GM18861 (cell line): ENCODE measurements at regions not wholly inside any gene's neighbourhood (a gene's known extent, or its start where the extent isn't known, plus 50 kb on each side); places are given as distances from the start of the nearest gene placed in this dataset.

Experiments
- ATAC-seq: cut with Tn5 transposase; IDR thresholded peaks from one replicate; pipeline ENCODE4 v1.9.1; 2021; ENCODE audit not compliant: unreplicated experiment

GRCh38 chr14:61847861-61848260 lies 85.6 kb downstream of the SNAPC1 start:
- no peak for ATAC-seq

GRCh38 chr14:61854898-61855297 lies 92.7 kb downstream of the SNAPC1 start:
- ATAC-seq = no peak

GRCh38 chr14:61860294-61860918 lies 98.2 kb downstream of the SNAPC1 start:
- peak; percentile 98 for ATAC-seq

- ATAC-seq = no peak
Observed at GRCh38 chr14:61861320-61861865, 99.2 kb downstream of the SNAPC1 start.

- ATAC-seq = no peak
Observed at GRCh38 chr14:61864329-61864898, 102.2 kb downstream of the SNAPC1 start.

GRCh38 chr14:61866932-61867920 lies 105.0 kb downstream of the SNAPC1 start:
- peak; percentile 97 for ATAC-seq

DNA sequence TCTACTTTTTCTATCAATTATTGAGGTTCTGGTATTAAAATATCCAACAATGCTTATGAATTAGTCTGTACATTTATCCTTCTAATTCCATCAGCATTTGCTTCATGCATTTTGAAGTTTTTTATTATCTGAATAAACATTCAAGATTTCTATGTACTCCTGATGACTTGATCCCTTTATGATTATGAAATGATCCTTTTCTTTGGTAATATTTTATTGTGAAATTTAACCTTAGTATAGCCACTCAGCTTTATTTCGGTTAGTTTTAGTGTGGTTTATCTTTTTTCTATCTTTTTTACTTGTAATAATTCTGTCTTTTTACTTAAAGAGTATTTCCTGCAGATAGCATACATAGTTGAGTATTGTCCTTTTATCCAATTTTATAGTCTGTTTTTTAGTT lies 106.6 kb downstream of the SNAPC1 start:
- ATAC-seq = no peak

DNA sequence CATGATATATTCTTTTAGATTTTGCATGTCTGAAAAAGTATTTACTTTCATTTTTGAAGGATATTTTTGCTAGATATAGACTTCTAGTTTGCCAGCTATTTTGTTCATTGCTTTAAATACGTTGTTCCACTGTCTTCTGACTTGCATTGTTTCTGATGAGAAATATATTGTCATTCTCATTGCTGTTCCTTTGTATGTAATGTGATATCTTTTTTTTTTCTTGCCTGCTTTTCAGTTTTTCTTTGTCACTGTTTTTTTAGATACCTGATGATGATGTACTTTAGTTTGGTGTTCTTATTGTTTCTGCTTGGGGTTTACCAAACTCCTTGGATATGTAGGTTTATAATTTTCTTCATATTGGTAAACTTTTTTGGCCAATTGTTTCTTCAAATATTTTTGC lies 107.9 kb downstream of the SNAPC1 start:
- no peak for ATAC-seq

- peak; percentile 97 for ATAC-seq
Observed at GRCh38 chr14:61872452-61872851, 110.2 kb downstream of the SNAPC1 start.

GRCh38 chr14:61875483-61875882 lies 113.3 kb downstream of the SNAPC1 start:
- no peak for ATAC-seq

DNA sequence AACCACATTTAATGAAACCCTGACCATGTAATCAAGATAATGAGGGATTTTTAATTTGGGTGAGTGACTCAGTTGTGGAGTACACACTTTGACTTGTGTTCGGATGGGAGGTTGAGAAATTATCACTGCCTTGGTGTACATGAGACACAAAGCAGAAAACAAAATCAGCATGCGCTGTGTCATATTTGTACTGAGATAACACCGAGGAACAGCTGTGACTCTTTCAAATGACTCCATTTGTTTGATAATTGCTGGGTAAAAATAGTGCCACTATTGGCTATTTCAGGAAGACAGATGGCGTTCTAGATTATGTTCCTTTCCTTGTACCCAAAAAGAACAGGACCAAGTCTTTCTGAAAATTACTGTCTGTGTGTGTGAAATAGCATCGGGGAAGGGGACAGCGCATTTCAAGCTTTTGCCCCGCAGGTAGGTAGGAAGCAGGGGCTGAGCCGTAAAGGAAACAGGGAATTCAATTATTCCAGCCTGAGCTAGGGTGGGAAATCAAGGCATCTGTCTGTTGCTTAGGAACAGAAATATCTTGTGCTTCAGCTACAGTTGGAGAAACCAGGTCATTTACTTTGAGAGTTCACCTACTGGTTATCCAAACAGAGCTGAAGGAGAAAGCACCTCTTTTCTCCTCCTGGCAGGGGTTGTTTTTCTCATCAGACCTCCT lies 114.3 kb downstream of the SNAPC1 start:
- ATAC-seq = no peak

- no peak for ATAC-seq
Observed at GRCh38 chr14:61877035-61877390, 114.8 kb downstream of the SNAPC1 start.

GRCh38 chr14:61877768-61878167 lies 115.5 kb downstream of the SNAPC1 start:
- no peak for ATAC-seq

DNA sequence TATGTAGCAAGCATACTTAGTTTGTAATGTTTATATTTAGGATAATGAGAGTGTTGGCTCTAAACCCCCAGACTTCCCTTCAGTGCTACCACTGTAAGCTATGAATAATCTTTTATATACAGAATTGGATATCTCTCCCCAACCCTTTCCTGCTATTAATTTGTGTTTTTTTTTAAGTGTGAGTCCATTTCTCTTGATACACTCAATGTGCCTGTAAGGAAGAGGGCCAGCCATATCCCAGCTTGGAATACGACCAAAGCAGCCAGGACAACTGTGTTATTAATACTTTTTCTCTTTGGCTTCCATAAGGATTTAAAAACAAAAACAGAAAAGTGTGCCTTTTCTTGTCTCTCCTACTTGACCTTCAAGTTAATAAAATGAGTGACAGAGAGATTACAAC lies 116.7 kb downstream of the SNAPC1 start:
- ATAC-seq = no peak

GRCh38 chr14:61881046-61881445 lies 118.8 kb downstream of the SNAPC1 start:
- ATAC-seq = no peak

DNA sequence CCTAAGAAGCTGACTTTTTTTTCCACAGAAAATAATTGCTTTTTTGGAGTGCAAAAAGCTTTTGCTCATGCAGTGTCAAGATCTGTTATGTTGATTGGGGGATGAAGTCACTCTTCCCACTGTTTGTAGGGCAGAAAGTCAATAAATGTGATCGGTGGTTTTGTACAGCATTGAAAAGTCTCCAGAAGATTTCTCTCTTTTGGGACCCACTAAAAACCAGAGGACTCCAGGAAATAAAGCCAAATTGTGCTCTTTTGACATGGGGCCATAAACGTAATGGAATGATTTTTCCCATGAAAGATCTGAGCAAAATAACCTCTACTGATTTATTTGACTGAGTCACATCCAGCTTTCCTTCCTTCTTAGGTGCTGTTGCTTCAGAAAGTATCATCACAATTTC lies 122.5 kb downstream of the SNAPC1 start:
- ATAC-seq = no peak

DNA sequence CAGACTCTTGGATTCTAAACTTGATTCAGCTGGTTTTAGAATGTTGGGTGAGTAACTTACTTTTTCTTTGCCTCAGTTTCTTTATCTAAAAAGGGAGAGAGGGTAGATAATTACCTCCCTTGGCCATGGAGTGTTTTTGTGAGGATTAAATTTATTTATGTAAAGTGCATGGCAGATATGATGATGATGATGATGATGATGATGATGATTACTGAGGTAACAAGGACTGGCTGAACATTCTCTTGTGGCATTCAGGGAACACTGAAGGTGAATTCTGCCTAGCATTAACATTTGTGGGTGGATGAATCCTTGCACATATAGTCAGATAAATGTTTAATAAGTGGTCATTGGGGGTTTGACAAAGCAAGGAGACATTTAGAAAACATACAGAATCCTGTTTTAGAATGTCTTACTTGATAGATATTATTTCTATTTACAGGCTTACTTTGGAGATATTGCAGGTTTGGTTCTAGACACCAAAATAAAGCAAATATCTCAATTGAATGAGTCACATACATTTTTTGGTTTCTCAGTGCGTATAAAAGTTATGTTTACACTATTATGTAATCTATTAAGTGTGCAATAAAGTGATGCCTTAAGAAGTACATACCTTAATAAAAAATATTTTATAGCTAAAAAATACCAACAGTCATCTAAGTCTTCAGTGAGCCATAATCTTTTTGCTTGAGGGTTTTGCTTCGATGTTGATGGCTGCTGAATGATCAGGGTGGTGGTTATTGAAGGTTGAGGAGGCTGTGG lies 123.2 kb downstream of the SNAPC1 start:
- ATAC-seq = no peak

DNA sequence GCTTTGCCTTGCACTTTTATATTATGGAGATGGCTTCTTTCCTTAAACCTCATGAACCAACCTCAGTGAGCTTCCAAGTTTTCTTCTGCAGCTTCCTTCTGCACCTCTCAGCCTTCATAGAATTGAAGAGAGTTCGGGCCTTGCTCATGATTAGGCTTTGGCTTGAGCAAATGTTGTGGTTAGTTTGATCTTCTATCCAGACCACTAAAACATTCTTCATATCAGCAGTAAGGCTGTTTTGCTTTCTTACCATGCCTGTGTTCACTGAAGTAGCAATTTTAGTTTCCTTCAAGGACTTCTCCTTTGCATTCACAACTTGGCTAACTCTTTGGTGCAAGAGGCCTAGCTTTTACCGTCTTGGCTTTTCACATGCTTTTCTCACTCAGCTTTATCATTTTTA lies 125.4 kb downstream of the SNAPC1 start:
- ATAC-seq = no peak

DNA sequence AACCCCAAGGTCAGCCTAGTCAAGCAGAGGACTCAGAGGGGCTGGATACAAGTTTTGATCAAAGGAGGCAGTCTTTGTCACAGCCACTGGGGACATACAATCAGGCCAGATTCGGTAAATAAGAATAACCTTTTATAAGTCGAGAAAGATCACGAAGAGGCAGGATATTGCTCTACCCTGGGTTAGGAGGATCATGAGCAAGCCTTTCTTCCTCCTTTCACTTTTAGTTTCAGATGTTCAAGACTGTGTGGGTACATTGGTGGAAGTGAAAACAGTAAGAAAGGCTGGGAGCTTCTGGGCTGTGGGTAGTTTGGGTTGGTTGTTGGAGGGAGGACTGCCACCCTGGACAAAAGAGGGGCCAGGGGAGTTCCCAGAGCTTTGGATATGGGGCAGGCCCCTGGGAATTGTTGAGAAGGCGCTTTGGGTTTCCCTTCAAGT lies 127.7 kb downstream of the SNAPC1 start:
- ATAC-seq = peak; percentile 100

DNA sequence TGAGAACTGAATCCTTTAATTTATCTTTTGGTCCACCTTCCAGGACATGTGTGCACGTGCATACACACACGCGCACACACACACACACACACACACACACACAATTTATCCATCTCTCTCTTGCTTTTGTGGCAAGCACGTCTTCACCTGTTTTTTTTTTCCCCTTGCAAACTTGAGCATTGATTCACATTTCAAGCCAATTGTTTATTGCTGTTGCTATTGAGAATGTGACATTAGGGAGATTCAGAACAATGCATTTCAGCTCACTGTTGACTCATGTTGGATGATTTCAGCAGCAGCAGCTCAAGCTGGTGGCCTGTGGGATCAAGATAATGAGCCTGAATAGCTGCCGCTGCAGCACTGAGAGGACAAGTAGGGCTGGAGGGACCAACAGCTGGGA lies 128.9 kb downstream of the SNAPC1 start:
- no peak for ATAC-seq
